LNCaP clone FGC (cell line): ENCODE measurements at regions not wholly inside any gene's neighbourhood (a gene's known extent, or its start where the extent isn't known, plus 50 kb on each side); places are given as distances from the start of the nearest gene placed in this dataset.

ENCODE experiments used
- DNase-seq: peaks from one replicate; pipeline ENCODE4 v3.0.0-alpha.2; 2011; ENCODE audit warnings: low read depth
- H3K4me3 ChIP-seq: 2 replicates; pipeline ENCODE4 v1.5.1; 2011; ENCODE audit warnings: mild to moderate bottlenecking, low read depth, low read length, control low read depth
- CTCF ChIP-seq: IDR thresholded peaks from 2 replicates; pipeline ENCODE4 v1.5.1; 2012; ENCODE audit warnings: mild to moderate bottlenecking; ENCODE audit not compliant: control insufficient read depth, insufficient read depth; ENCODE audit errors: extremely low read depth

GRCh38 chr1:232282498-232282897, 347.4 kb downstream of the SIPA1L2 start:
- TF ChIP-seq CTCF, result no peak
- H3K4me3 ChIP-seq, result no peak overlapping the region
- DNase-seq, result no peak

- no peak for TF ChIP-seq CTCF
These were observed 349.0 kb downstream of the SIPA1L2 start for GRCh38 chr1:232280910-232281309.

GRCh38 chr1:232279909-232280400, 350.0 kb downstream of the SIPA1L2 start:
- no peak overlapping the region for H3K4me3 ChIP-seq
- DNase-seq, result no peak
- no peak for TF ChIP-seq CTCF

More at GRCh38 chr1:232280910-232281309, 349.0 kb downstream of the SIPA1L2 start:
- no peak overlapping the region for H3K4me3 ChIP-seq
- DNase-seq, result no peak

GRCh38 chr1:232278925-232279324, 351.0 kb downstream of the SIPA1L2 start:
- no peak overlapping the region for H3K4me3 ChIP-seq

GRCh38 chr1:232276651-232277050, 353.3 kb downstream of the SIPA1L2 start:
- DNase-seq, result no peak
- no peak overlapping the region for H3K4me3 ChIP-seq
- no peak for TF ChIP-seq CTCF

More at GRCh38 chr1:232278925-232279324, 351.0 kb downstream of the SIPA1L2 start:
- no peak for DNase-seq
- no peak for TF ChIP-seq CTCF

- DNase-seq, result no peak
- no peak for TF ChIP-seq CTCF
- no peak overlapping the region for H3K4me3 ChIP-seq
These were observed 354.8 kb downstream of the SIPA1L2 start for GRCh38 chr1:232274999-232275710.

- no peak overlapping the region for H3K4me3 ChIP-seq
- peak; percentile 64 for DNase-seq
- TF ChIP-seq CTCF, result no peak
These were observed 355.6 kb downstream of the SIPA1L2 start for GRCh38 chr1:232274236-232274855.
